ENCODE measurements at regions not wholly inside any gene's neighbourhood (a gene's known extent, or its start where the extent isn't known, plus 50 kb on each side); places are given as distances from the start of the nearest gene placed in this dataset.

- H2AFZ ChIP-seq (ENCODE audit: low read length) = no peak overlapping the region
- TF ChIP-seq EZH2 (IDR thresholded peaks at IDR 0.05; ENCODE audit: low read length, missing control alignments) (no peak), CTCF (conservative IDR thresholded peaks at IDR 0.05 in 1 of 2, IDR thresholded peaks at IDR 0.05 in 1 of 2; ENCODE audit: low read depth in 1 of 2, low read length in 2 of 2) (no peak)
- no peak overlapping the region for H3K4me2 ChIP-seq (ENCODE audit: extremely low read depth, insufficient read depth, low read length)
- no peaks in the 10 kb centered on the region for H4K20me1 ChIP-seq (ENCODE audit: control insufficient read depth, extremely low read depth, insufficient read depth, low read length)
- H3K4me1 ChIP-seq (ENCODE audit: control insufficient read depth, extremely low read depth, insufficient read depth, low read length) = peaks cover 7% of the 10 kb centered on the region
- no peaks in the 10 kb centered on the region for H3K79me2 ChIP-seq (ENCODE audit: control insufficient read depth, insufficient read depth, low read length)
- H3K27ac ChIP-seq (ENCODE audit: insufficient read depth, low read length) = no peak overlapping the region
- no peaks in the 10 kb centered on the region for H3K9me3 ChIP-seq (ENCODE audit: control insufficient read depth, insufficient read depth, low read depth, low read length)
- no peaks in the 10 kb centered on the region for H3K27me3 ChIP-seq (ENCODE audit: control insufficient read depth, insufficient read depth, low read length)
- no peak overlapping the region for H3K4me3 ChIP-seq (replicated peaks in 1 of 4; ENCODE audit: control extremely low read depth in 1 of 4, insufficient read depth in 1 of 4, low read depth in 3 of 4, low read length in 4 of 4)
- no peak overlapping the region for H3K9ac ChIP-seq (ENCODE audit: insufficient read depth, low read length)
- DNase-seq (ENCODE audit: low read depth in 2 of 2) = peak in 1 of 2 donors; percentile 16
- H3K36me3 ChIP-seq (ENCODE audit: control insufficient read depth, insufficient read depth, low read length) = no peaks in the 10 kb centered on the region
Observed at GRCh38 chr1:60134716-60135115, 61.1 kb upstream of the C1orf87 start.

DNA sequence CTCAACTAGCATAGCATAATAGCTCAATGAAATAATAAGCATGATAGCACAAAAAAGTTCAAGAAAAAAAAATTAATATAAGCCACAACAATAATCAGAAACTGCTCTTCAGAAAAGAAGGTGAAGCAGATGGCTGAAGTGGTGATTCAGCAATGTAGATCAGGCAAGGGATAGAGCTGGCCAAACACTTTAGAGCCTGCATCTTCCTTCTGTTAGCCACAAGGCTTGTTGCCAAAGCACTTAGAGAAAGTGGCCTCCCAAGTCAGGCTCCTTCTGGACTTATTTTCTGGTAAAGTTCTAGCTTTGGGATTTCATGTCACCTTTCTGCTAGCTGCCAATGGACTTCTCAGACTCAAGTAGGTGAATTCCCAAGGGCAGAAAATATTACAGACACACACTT lies 60.3 kb upstream of the C1orf87 start:
- Histone ChIP-seq H3K27ac (ENCODE audit: insufficient read depth, low read length) (peak overlapping the region; percentile 52), H3K4me2 (ENCODE audit: extremely low read depth, insufficient read depth, low read length) (no peak overlapping the region), H2AFZ (ENCODE audit: low read length) (no peak overlapping the region), H3K27me3 (ENCODE audit: control insufficient read depth, insufficient read depth, low read length) (no peaks in the 10 kb centered on the region), H4K20me1 (ENCODE audit: control insufficient read depth, extremely low read depth, insufficient read depth, low read length) (no peaks in the 10 kb centered on the region), H3K79me2 (ENCODE audit: control insufficient read depth, insufficient read depth, low read length) (no peaks in the 10 kb centered on the region), H3K4me1 (ENCODE audit: control insufficient read depth, extremely low read depth, insufficient read depth, low read length) (peaks cover 7% of the 10 kb centered on the region), H3K9me3 (ENCODE audit: control insufficient read depth, insufficient read depth, low read depth, low read length) (no peaks in the 10 kb centered on the region), H3K36me3 (ENCODE audit: control insufficient read depth, insufficient read depth, low read length) (no peaks in the 10 kb centered on the region), H3K4me3 (replicated peaks in 1 of 4; ENCODE audit: control extremely low read depth in 1 of 4, insufficient read depth in 1 of 4, low read depth in 3 of 4, low read length in 4 of 4) (no peak overlapping the region), H3K9ac (ENCODE audit: insufficient read depth, low read length) (no peak overlapping the region)
- DNase-seq (ENCODE audit: low read depth in 2 of 2) = peak; percentile 76 to 91
- TF ChIP-seq CTCF (conservative IDR thresholded peaks at IDR 0.05 in 1 of 2, IDR thresholded peaks at IDR 0.05 in 1 of 2; ENCODE audit: low read depth in 1 of 2, low read length in 2 of 2) (no peak), EZH2 (IDR thresholded peaks at IDR 0.05; ENCODE audit: low read length, missing control alignments) (no peak)

DNA sequence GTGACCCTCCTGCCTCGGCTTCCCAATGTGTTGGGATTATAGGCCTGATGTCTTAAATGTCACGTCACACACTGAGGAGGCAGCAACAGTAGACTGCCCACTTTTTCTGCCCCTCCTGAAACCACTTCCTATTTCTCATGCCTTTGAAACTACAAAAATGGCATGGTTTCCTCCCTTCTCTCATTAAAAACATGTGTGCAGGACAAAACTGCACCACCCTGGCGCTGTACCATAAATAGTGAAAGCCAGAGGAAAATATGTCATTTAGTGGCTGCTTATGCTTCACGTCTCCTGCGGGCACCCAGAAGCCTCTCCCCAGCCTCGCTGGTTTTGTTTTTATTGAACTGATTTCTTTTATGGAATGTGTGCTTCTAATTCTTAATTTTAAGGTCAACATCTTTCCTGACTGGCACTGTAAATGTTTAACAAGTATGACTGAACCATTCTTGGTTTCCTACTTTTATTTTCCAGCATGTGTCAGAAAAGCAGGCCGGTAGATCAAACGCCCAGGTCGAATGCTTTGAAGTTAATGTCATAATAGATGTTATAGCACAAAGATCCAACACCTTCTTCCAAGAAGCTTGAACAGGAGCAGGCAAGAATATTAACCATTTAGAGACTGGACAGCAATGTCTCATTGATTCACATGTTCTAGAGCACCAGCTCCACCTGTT lies 59.6 kb upstream of the C1orf87 start:
- TF ChIP-seq EZH2 (IDR thresholded peaks at IDR 0.05; ENCODE audit: low read length, missing control alignments) (no peak), CTCF (conservative IDR thresholded peaks at IDR 0.05 in 1 of 2, IDR thresholded peaks at IDR 0.05 in 1 of 2; ENCODE audit: low read depth in 1 of 2, low read length in 2 of 2) (no peak)
- Histone ChIP-seq H3K4me1 (ENCODE audit: control insufficient read depth, extremely low read depth, insufficient read depth, low read length) (peaks cover 7% of the 10 kb centered on the region), H3K4me2 (ENCODE audit: extremely low read depth, insufficient read depth, low read length) (no peak overlapping the region), H2AFZ (ENCODE audit: low read length) (no peak overlapping the region), H3K27ac (ENCODE audit: insufficient read depth, low read length) (peak overlapping the region; percentile 52), H3K36me3 (ENCODE audit: control insufficient read depth, insufficient read depth, low read length) (no peaks in the 10 kb centered on the region), H3K9ac (ENCODE audit: insufficient read depth, low read length) (no peak overlapping the region), H3K4me3 (replicated peaks in 1 of 4; ENCODE audit: control extremely low read depth in 1 of 4, insufficient read depth in 1 of 4, low read depth in 3 of 4, low read length in 4 of 4) (no peak overlapping the region), H4K20me1 (ENCODE audit: control insufficient read depth, extremely low read depth, insufficient read depth, low read length) (no peaks in the 10 kb centered on the region), H3K79me2 (ENCODE audit: control insufficient read depth, insufficient read depth, low read length) (no peaks in the 10 kb centered on the region), H3K27me3 (ENCODE audit: control insufficient read depth, insufficient read depth, low read length) (no peaks in the 10 kb centered on the region), H3K9me3 (ENCODE audit: control insufficient read depth, insufficient read depth, low read depth, low read length) (no peaks in the 10 kb centered on the region)
- DNase-seq (ENCODE audit: low read depth in 2 of 2) = peak; percentile 81 to 93

Data from fibroblast of lung (primary cell).